Neural progenitor cell (in vitro differentiated cells): ENCODE measurements at regions not wholly inside any gene's neighbourhood (a gene's known extent, or its start where the extent isn't known, plus 50 kb on each side); places are given as distances from the start of the nearest gene placed in this dataset.

Experiments
- DNase-seq: peaks from one replicate; pipeline ENCODE4 v3.0.0-alpha.2; 2016; ENCODE audit warnings: low spot score
- H2AFZ ChIP-seq: fragments of 200-600 bp; sonication (generic); replicated peaks from 2 replicates; pipeline ENCODE4 v1.6.1; 2016; ENCODE audit warnings: antibody characterized with exemption
- H3F3A ChIP-seq: fragments of 200-600 bp; sonication (generic); 2 replicates; pipeline ENCODE4 v1.6.1; 2016; ENCODE audit warnings: antibody characterized with exemption, low read depth
- H3K27ac ChIP-seq: fragments of 200-600 bp; sonication (generic); 2 replicates; pipeline ENCODE4 v1.5.1; 2016; ENCODE audit warnings: mild to moderate bottlenecking
- H3K27me3 ChIP-seq: fragments of 200-600 bp; sonication (generic); 2 replicates; pipeline ENCODE4 v1.6.1; 2016; ENCODE audit warnings: mild to moderate bottlenecking, moderate library complexity
- H3K36me3 ChIP-seq: fragments of 200-600 bp; sonication (generic); 2 replicates; pipeline ENCODE4 v1.5.1; 2016
- H3K4me1 ChIP-seq: fragments of 200-600 bp; sonication (generic); 2 replicates; pipeline ENCODE4 v1.6.1; 2016; ENCODE audit warnings: mixed run types
- H3K4me2 ChIP-seq: fragments of 200-600 bp; sonication (generic); 2 replicates; pipeline ENCODE4 v1.6.1; 2016
- H3K4me3 ChIP-seq: fragments of 200-600 bp; sonication (generic); 2 replicates; pipeline ENCODE4 v1.5.1; 2016
- H3K79me2 ChIP-seq: fragments of 200-600 bp; sonication (generic); 2 replicates; pipeline ENCODE4 v1.6.1; 2016; ENCODE audit warnings: low read depth
- H3K9ac ChIP-seq: fragments of 200-600 bp; sonication (generic); 2 replicates; pipeline ENCODE4 v1.6.1; 2016
- H3K9me3 ChIP-seq: fragments of 200-600 bp; sonication (generic); 2 replicates; pipeline ENCODE4 v1.5.1; 2016; ENCODE audit warnings: low read depth
- H4K20me1 ChIP-seq: fragments of 200-600 bp; sonication (generic); 2 replicates; pipeline ENCODE4 v1.6.1; 2016; ENCODE audit warnings: low read depth
- H3K27ac Mint-ChIP-seq: 3 replicates; pipeline ENCODE4 v1.8.0; 2021; ENCODE audit warnings: mixed read lengths
- H3K27me3 Mint-ChIP-seq: 2 replicates; pipeline ENCODE4 v1.8.0; 2022; ENCODE audit warnings: low read depth, mild to moderate bottlenecking, inconsistent platforms, moderate library complexity, mixed read lengths; ENCODE audit not compliant: insufficient read depth
- H3K36me3 Mint-ChIP-seq: 3 replicates; pipeline ENCODE4 v1.8.0; 2021; ENCODE audit warnings: mixed read lengths
- H3K4me1 Mint-ChIP-seq: 3 replicates; pipeline ENCODE4 v1.8.0; 2021; ENCODE audit warnings: mixed read lengths
- H3K4me3 Mint-ChIP-seq: 3 replicates; pipeline ENCODE4 v1.8.0; 2021; ENCODE audit warnings: mild to moderate bottlenecking, moderate library complexity, mixed read lengths
- H3K9me3 Mint-ChIP-seq: 3 replicates; pipeline ENCODE4 v1.8.0; 2020; ENCODE audit warnings: mixed read lengths
- EZH2 ChIP-seq: fragments of 200-600 bp; sonication (generic); IDR thresholded peaks from 2 replicates; pipeline ENCODE4 v1.6.1; 2017; ENCODE audit warnings: antibody characterized with exemption, mild to moderate bottlenecking, moderate library complexity
- EZH2phosphoT487 ChIP-seq: fragments of 200-600 bp; sonication (generic); IDR thresholded peaks from 2 replicates; pipeline ENCODE4 v1.6.1; 2017; ENCODE audit warnings: antibody characterized with exemption
- TF ChIP-seq, protein P1 (sequence below): fragments of 200-600 bp; sonication (generic); IDR thresholded peaks from 2 replicates; pipeline ENCODE4 v1.5.1; 2017; ENCODE audit warnings: antibody characterized with exemption, mild to moderate bottlenecking

GRCh38 chr12:93173178-93173957 is 204.4 kb upstream of the NUDT4 start:
- peaks cover 9% of the 10 kb centered on the region for H3K4me1 Mint-ChIP-seq
- Histone ChIP-seq H3K9me3 (no peaks in the 10 kb centered on the region), H3K36me3 (no peaks in the 10 kb centered on the region), H3K27me3 (no peaks in the 10 kb centered on the region), H2AFZ (peak overlapping the region; percentile 50), H3K79me2 (no peaks in the 10 kb centered on the region), H3K27ac (no peak overlapping the region), H3K4me1 (peaks cover 3% of the 10 kb centered on the region), H3K9ac (no peak overlapping the region), H3K4me2 (no peak overlapping the region), H4K20me1 (no peaks in the 10 kb centered on the region), H3K4me3 (no peak overlapping the region), H3F3A (no peaks in the 10 kb centered on the region)
- TF ChIP-seq, protein P1, sequence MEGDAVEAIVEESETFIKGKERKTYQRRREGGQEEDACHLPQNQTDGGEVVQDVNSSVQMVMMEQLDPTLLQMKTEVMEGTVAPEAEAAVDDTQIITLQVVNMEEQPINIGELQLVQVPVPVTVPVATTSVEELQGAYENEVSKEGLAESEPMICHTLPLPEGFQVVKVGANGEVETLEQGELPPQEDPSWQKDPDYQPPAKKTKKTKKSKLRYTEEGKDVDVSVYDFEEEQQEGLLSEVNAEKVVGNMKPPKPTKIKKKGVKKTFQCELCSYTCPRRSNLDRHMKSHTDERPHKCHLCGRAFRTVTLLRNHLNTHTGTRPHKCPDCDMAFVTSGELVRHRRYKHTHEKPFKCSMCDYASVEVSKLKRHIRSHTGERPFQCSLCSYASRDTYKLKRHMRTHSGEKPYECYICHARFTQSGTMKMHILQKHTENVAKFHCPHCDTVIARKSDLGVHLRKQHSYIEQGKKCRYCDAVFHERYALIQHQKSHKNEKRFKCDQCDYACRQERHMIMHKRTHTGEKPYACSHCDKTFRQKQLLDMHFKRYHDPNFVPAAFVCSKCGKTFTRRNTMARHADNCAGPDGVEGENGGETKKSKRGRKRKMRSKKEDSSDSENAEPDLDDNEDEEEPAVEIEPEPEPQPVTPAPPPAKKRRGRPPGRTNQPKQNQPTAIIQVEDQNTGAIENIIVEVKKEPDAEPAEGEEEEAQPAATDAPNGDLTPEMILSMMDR, result no peak
- TF ChIP-seq EZH2phosphoT487, result no peak
- no peak for DNase-seq
- no peak overlapping the region for H3K27ac Mint-ChIP-seq
- H3K36me3 Mint-ChIP-seq, result no peaks in the 10 kb centered on the region
- peaks cover 2% of the 10 kb centered on the region for H3K9me3 Mint-ChIP-seq
- H3K4me3 Mint-ChIP-seq, result no peak overlapping the region
- H3K27me3 Mint-ChIP-seq, result peaks cover 4% of the 10 kb centered on the region

GRCh38 chr12:93174048-93174447 is 203.7 kb upstream of the NUDT4 start:
- H3K27me3 Mint-ChIP-seq, result peaks cover 4% of the 10 kb centered on the region
- H3K79me2 ChIP-seq, result no peaks in the 10 kb centered on the region
- DNase-seq, result no peak
- TF ChIP-seq EZH2phosphoT487 (no peak), EZH2 (no peak)
- TF ChIP-seq, protein P1, result no peak
- H3K27ac ChIP-seq, result no peak overlapping the region
- no peaks in the 10 kb centered on the region for H4K20me1 ChIP-seq
- no peak overlapping the region for H3K4me3 ChIP-seq
- H2AFZ ChIP-seq, result no peak overlapping the region
- H3F3A ChIP-seq, result no peaks in the 10 kb centered on the region
- no peak overlapping the region for H3K4me3 Mint-ChIP-seq
- no peaks in the 10 kb centered on the region for H3K36me3 Mint-ChIP-seq
- H3K27ac Mint-ChIP-seq, result no peak overlapping the region
- H3K9ac ChIP-seq, result no peak overlapping the region
- no peaks in the 10 kb centered on the region for H3K27me3 ChIP-seq
- H3K4me1 Mint-ChIP-seq, result peaks cover 9% of the 10 kb centered on the region
- H3K4me2 ChIP-seq, result no peak overlapping the region
- H3K9me3 ChIP-seq, result no peaks in the 10 kb centered on the region
- H3K4me1 ChIP-seq, result no peaks in the 10 kb centered on the region
- peaks cover 2% of the 10 kb centered on the region for H3K9me3 Mint-ChIP-seq
- no peaks in the 10 kb centered on the region for H3K36me3 ChIP-seq

GRCh38 chr12:93174473-93174872 is 203.3 kb upstream of the NUDT4 start:
- Histone ChIP-seq H3K27ac (no peak overlapping the region), H3K36me3 (no peaks in the 10 kb centered on the region), H3F3A (no peaks in the 10 kb centered on the region), H3K79me2 (no peaks in the 10 kb centered on the region), H3K9me3 (no peaks in the 10 kb centered on the region), H2AFZ (no peak overlapping the region), H4K20me1 (no peaks in the 10 kb centered on the region), H3K9ac (no peak overlapping the region), H3K27me3 (no peaks in the 10 kb centered on the region), H3K4me1 (no peaks in the 10 kb centered on the region), H3K4me2 (no peak overlapping the region), H3K4me3 (no peak overlapping the region)
- Mint-ChIP-seq H3K27ac (no peak overlapping the region), H3K9me3 (peaks cover 4% of the 10 kb centered on the region), H3K27me3 (peaks cover 4% of the 10 kb centered on the region), H3K4me1 (peaks cover 9% of the 10 kb centered on the region), H3K36me3 (no peaks in the 10 kb centered on the region), H3K4me3 (no peak overlapping the region)
- no peak for DNase-seq
- TF ChIP-seq EZH2phosphoT487, result no peak

DNA sequence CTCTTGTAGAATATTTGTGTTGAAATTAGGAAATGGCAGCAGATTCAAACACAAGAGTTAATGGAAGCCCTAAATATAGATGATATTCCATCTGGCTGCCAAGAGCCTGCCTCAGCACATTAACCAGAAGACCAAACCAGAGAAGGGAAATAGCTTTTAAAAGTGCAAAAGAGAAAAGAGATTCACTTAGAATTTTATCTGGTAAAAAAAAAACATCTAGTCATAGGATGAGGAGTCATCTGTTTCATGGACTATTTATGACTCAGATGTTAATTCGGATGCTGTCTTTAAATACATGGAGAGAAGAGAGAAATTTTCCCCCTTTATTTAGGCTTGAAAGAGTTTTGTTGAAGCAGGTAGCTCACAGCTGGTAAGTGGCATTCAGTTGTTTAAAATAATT is 201.6 kb upstream of the NUDT4 start:
- H3K27me3 Mint-ChIP-seq, result peaks cover 4% of the 10 kb centered on the region
- no peak for DNase-seq
- H3K79me2 ChIP-seq, result no peaks in the 10 kb centered on the region
- H3K27me3 ChIP-seq, result no peaks in the 10 kb centered on the region
- H3K4me3 Mint-ChIP-seq, result no peak overlapping the region
- H3K36me3 ChIP-seq, result no peaks in the 10 kb centered on the region
- H2AFZ ChIP-seq, result no peak overlapping the region
- H3K9me3 ChIP-seq, result no peaks in the 10 kb centered on the region
- H3K27ac ChIP-seq, result no peak overlapping the region
- no peaks in the 10 kb centered on the region for H4K20me1 ChIP-seq
- H3K9ac ChIP-seq, result no peak overlapping the region
- H3K36me3 Mint-ChIP-seq, result no peaks in the 10 kb centered on the region
- H3K4me1 Mint-ChIP-seq, result peaks cover 9% of the 10 kb centered on the region
- no peaks in the 10 kb centered on the region for H3F3A ChIP-seq
- H3K27ac Mint-ChIP-seq, result no peak overlapping the region
- peaks cover 5% of the 10 kb centered on the region for H3K9me3 Mint-ChIP-seq
- H3K4me2 ChIP-seq, result no peak overlapping the region
- H3K4me1 ChIP-seq, result no peaks in the 10 kb centered on the region
- no peak for TF ChIP-seq EZH2phosphoT487
- TF ChIP-seq, protein P1, result no peak
- no peak for TF ChIP-seq EZH2
- H3K4me3 ChIP-seq, result no peak overlapping the region
